ENCODE measurements at regions not wholly inside any gene's neighbourhood (a gene's known extent, or its start where the extent isn't known, plus 50 kb on each side); places are given as distances from the start of the nearest gene placed in this dataset.

DNA sequence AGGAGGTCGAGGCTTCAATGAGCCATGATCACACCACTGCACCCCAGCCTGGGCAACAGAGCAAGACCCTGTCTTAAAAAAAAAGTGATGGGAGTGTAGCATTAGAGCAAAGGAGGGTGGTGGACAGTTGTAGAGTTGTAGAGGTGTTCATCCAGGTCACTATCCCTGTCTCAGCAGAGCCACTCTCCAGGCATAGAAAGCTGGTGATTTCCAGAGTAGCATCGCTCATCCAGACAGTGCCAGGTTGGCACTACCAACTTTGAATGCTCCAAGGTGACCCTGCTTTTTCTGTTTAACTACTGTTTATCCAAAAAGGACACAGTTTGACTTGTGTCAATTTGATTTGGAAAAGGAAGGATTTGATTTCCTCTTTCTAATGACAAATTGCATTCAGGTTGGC, 147.3 kb downstream of the USP46 start:
- TF ChIP-seq, protein P1, sequence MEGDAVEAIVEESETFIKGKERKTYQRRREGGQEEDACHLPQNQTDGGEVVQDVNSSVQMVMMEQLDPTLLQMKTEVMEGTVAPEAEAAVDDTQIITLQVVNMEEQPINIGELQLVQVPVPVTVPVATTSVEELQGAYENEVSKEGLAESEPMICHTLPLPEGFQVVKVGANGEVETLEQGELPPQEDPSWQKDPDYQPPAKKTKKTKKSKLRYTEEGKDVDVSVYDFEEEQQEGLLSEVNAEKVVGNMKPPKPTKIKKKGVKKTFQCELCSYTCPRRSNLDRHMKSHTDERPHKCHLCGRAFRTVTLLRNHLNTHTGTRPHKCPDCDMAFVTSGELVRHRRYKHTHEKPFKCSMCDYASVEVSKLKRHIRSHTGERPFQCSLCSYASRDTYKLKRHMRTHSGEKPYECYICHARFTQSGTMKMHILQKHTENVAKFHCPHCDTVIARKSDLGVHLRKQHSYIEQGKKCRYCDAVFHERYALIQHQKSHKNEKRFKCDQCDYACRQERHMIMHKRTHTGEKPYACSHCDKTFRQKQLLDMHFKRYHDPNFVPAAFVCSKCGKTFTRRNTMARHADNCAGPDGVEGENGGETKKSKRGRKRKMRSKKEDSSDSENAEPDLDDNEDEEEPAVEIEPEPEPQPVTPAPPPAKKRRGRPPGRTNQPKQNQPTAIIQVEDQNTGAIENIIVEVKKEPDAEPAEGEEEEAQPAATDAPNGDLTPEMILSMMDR (IDR thresholded peaks at IDR 0.05) = no peak
- TF ChIP-seq POLR2A (IDR thresholded peaks at IDR 0.05) = no peak

Data from esophagus squamous epithelium (tissue), 4 donors.